ENCODE measurements at regions not wholly inside any gene's neighbourhood (a gene's known extent, or its start where the extent isn't known, plus 50 kb on each side); places are given as distances from the start of the nearest gene placed in this dataset.

- no peak for TF ChIP-seq CTCF (IDR thresholded peaks at IDR 0.05)
- TF ChIP-seq POLR2A (IDR thresholded peaks at IDR 0.05) = no peak
Observed at GRCh38 chr2:120440521-120441350, 94.8 kb downstream of the INHBB start.

Data from vagina (tissue), 2 donors.